ENCODE measurements at regions not wholly inside any gene's neighbourhood (a gene's known extent, or its start where the extent isn't known, plus 50 kb on each side); places are given as distances from the start of the nearest gene placed in this dataset.

GRCh38 chr7:54810401-54810800 is 51.4 kb upstream of the SEC61G start:
- DNase-seq: no peak

- DNase-seq: no peak
Observed at GRCh38 chr7:54811041-54811845, 52.2 kb upstream of the SEC61G start.

GRCh38 chr7:54811846-54812254 is 52.8 kb upstream of the SEC61G start:
- DNase-seq: no peak

- DNase-seq: no peak
Observed at GRCh38 chr7:54812756-54813322, 53.8 kb upstream of the SEC61G start.

- no peak for DNase-seq
Observed at GRCh38 chr7:54813398-54813797, 54.4 kb upstream of the SEC61G start.

GRCh38 chr7:54814401-54814800 is 55.4 kb upstream of the SEC61G start:
- no peak for DNase-seq

- no peak for DNase-seq
Observed at GRCh38 chr7:54817152-54817551, 58.1 kb upstream of the SEC61G start.

- DNase-seq: no peak
Observed at GRCh38 chr7:54823776-54824175, 64.8 kb upstream of the SEC61G start.

GRCh38 chr7:54824655-54825054 is 65.6 kb upstream of the SEC61G start:
- DNase-seq: no peak

- no peak for DNase-seq
Observed at GRCh38 chr7:54825368-54825767, 66.4 kb upstream of the SEC61G start.

GRCh38 chr7:54827734-54828133 is 68.7 kb upstream of the SEC61G start:
- no peak for DNase-seq

GRCh38 chr7:54831046-54831643 is 72.1 kb upstream of the SEC61G start:
- DNase-seq: no peak

GRCh38 chr7:54831644-54832095 is 72.7 kb upstream of the SEC61G start:
- DNase-seq: no peak

GRCh38 chr7:54833001-54833467 is 74.0 kb upstream of the SEC61G start:
- no peak for DNase-seq

GRCh38 chr7:54837168-54837567 is 78.2 kb upstream of the SEC61G start:
- no peak for DNase-seq

GRCh38 chr7:54837761-54838160 is 78.8 kb upstream of the SEC61G start:
- DNase-seq: no peak

GRCh38 chr7:54838175-54838910 is 79.3 kb upstream of the SEC61G start:
- DNase-seq: no peak

- DNase-seq: no peak
Observed at GRCh38 chr7:54839575-54840213, 80.7 kb upstream of the SEC61G start.

- DNase-seq: no peak
Observed at GRCh38 chr7:54841772-54842697, 83.0 kb upstream of the SEC61G start.

- no peak for DNase-seq
Observed at GRCh38 chr7:54843841-54844355, 84.9 kb upstream of the SEC61G start.

- DNase-seq: no peak
Observed at GRCh38 chr7:54846273-54846672, 87.3 kb upstream of the SEC61G start.
